ENCODE measurements at regions not wholly inside any gene's neighbourhood (a gene's known extent, or its start where the extent isn't known, plus 50 kb on each side); places are given as distances from the start of the nearest gene placed in this dataset.
"Not testable (repeated sequence)": the region's sequence is repeated elsewhere in the genome, so short reads cannot be mapped to it uniquely, and the experiment has no call there.

- TF ChIP-seq, protein P1, sequence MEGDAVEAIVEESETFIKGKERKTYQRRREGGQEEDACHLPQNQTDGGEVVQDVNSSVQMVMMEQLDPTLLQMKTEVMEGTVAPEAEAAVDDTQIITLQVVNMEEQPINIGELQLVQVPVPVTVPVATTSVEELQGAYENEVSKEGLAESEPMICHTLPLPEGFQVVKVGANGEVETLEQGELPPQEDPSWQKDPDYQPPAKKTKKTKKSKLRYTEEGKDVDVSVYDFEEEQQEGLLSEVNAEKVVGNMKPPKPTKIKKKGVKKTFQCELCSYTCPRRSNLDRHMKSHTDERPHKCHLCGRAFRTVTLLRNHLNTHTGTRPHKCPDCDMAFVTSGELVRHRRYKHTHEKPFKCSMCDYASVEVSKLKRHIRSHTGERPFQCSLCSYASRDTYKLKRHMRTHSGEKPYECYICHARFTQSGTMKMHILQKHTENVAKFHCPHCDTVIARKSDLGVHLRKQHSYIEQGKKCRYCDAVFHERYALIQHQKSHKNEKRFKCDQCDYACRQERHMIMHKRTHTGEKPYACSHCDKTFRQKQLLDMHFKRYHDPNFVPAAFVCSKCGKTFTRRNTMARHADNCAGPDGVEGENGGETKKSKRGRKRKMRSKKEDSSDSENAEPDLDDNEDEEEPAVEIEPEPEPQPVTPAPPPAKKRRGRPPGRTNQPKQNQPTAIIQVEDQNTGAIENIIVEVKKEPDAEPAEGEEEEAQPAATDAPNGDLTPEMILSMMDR (IDR thresholded peaks at IDR 0.05; ENCODE audit: insufficient read depth, missing control alignments), result no peak
- FAIRE-seq, result no peak
- DNase-seq (ENCODE audit: insufficient read length, low spot score), result no peak
These were observed 225.7 kb downstream of the PHLDA1 start for GRCh38 chr12:75805905-75806304.

DNA sequence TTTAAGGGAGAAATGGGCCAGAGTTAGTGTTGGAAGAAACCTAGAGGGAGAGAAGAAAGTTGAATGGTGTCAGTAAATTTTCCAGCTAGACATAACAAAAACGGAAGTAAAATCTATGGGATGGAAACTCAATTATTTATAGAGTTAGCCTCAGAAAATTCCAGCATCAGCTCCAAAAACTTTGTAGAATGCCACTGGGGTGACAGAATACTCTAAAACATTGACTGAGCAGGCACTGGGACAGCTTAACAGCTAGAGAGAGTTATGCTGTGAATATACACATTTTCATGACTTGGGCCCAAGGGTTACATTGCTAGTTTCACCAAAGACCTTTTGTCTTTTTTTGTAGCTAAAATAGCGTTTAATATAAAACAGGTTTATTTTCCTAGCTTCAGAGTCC, 226.3 kb downstream of the PHLDA1 start:
- FAIRE-seq, result no peak
- TF ChIP-seq, protein P1 (IDR thresholded peaks at IDR 0.05; ENCODE audit: insufficient read depth, missing control alignments), result no peak
- DNase-seq (ENCODE audit: insufficient read length, low spot score), result no peak

DNA sequence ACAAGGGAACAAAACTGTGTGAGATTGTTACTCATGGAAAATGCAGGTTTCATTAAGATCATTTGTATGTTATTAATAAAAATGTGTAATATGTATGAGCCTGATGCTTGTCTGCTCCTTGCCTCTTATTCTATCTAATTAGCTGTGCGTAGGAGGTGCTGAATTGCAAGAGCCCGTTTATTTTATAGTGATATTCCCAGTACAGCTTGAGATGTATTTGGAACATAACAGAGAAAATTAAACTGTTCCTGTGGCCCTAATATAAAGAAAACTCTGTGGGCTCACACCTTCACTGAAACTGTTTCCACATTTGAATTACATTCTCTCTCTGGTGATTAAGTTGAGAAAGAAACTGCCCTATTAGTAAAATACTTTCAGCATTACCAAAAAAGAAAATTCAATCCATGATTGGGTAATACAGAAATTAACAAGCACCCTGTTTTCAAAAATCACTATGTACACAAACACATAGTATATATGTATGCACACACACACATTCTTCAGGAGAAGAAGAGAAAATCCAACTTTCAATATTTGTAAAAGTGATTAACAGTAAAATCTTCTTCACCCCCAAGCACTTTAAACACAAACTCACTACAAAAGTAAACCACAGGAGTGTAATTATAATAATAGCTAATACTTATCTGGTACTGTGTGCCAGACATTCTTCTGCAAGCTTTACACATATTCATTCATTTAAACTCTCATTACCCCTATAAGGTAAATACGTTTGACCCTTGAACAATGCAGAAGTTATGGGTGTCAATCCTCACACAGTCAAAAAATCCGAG, 233.2 kb downstream of the PHLDA1 start:
- FAIRE-seq, result no peak
- no peak for DNase-seq (ENCODE audit: insufficient read length, low spot score)
- TF ChIP-seq, protein P1 (IDR thresholded peaks at IDR 0.05; ENCODE audit: insufficient read depth, missing control alignments), result no peak

GRCh38 chr12:75795125-75795524, 236.5 kb downstream of the PHLDA1 start:
- TF ChIP-seq, protein P1 (IDR thresholded peaks at IDR 0.05; ENCODE audit: insufficient read depth, missing control alignments), result no peak
- no peak for FAIRE-seq
- no peak for DNase-seq (ENCODE audit: insufficient read length, low spot score)

- FAIRE-seq, result no peak
- TF ChIP-seq, protein P1 (IDR thresholded peaks at IDR 0.05; ENCODE audit: insufficient read depth, missing control alignments), result no peak
- no peak for DNase-seq (ENCODE audit: insufficient read length, low spot score)
These were observed 238.9 kb downstream of the PHLDA1 start for GRCh38 chr12:75792687-75793086.

DNA sequence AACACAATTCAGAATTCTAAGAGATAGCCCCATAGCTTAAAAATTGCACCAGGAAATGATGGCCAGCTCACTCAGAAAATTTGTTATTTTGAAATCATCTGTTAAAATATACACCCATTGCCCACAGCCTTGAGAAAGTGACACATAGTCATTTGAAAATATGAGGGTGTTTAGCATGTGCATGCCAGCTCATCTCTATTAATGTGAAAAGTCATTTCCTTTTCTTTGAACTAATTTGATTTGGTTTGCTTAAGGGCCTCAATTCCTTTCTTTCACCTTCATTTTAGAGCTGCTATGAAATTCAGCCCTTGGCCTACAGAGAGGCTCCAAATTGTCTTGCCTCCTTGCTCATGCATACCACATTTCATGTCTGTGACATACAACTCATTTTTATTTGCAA, 241.4 kb downstream of the PHLDA1 start:
- TF ChIP-seq, protein P1 (IDR thresholded peaks at IDR 0.05; ENCODE audit: insufficient read depth, missing control alignments), result no peak
- FAIRE-seq, result no peak
- no peak for DNase-seq (ENCODE audit: insufficient read length, low spot score)

- FAIRE-seq; DNase-seq (ENCODE audit: insufficient read length, low spot score): not testable (repeated sequence)
These were observed 244.4 kb downstream of the PHLDA1 start for GRCh38 chr12:75787146-75787545.
